Mammary epithelial cell (primary cell): ENCODE measurements at regions not wholly inside any gene's neighbourhood (a gene's known extent, or its start where the extent isn't known, plus 50 kb on each side); places are given as distances from the start of the nearest gene placed in this dataset.

Experiments
- CTCF ChIP-seq, 2 donors: IDR thresholded peaks in 1 of 2; conservative IDR thresholded peaks in 1 of 2; 2 replicates each; pipeline ENCODE4 v1.5.1; 2011 to 2012; ENCODE audit warnings: inconsistent platforms in 2 of 2, low read length in 2 of 2, mild to moderate bottlenecking in 2 of 2, control low read depth in 1 of 2, low read depth in 1 of 2; ENCODE audit not compliant: insufficient read depth in 1 of 2; ENCODE audit errors: extremely low read depth in 1 of 2
- EZH2 ChIP-seq: IDR thresholded peaks from 2 replicates; pipeline ENCODE4 v1.6.1; 2012; ENCODE audit warnings: low read length, inconsistent platforms, borderline replicate concordance

- TF ChIP-seq CTCF (conservative IDR thresholded peaks at IDR 0.05 in 1 of 2, IDR thresholded peaks at IDR 0.05 in 1 of 2; ENCODE audit: extremely low read depth in 1 of 2, insufficient read depth in 1 of 2, low read depth in 1 of 2, low read length in 2 of 2) (no peak), EZH2 (no peak)
Measured at GRCh38 chr12:24701343-24701742, 247.6 kb downstream of the BCAT1 start.
